K562 (cell line): ENCODE measurements at regions not wholly inside any gene's neighbourhood (a gene's known extent, or its start where the extent isn't known, plus 50 kb on each side); places are given as distances from the start of the nearest gene placed in this dataset.

ENCODE experiments used
- ATAC-seq: fragments of 200-7000 bp; cut with Tn5 transposase; 3 replicates; pipeline ENCODE4 v1.9.1; 2020; ENCODE audit warnings: moderate library complexity
- BruUV-seq: library from RNA; stranded (reverse); fragments of 400-500 nt; replicated peaks from 2 replicates; lab custom pipeline; 2021; lab: Mats Ljungman, UMichigan
- CTCF ChIA-PET: fragments of 300-600 bp; formaldehyde crosslinking; extraction: SDS; loops from one replicate; lab custom pipeline; 2021; ENCODE audit warnings: low intra/inter-chr PET ratio; lab: Yijun Ruan, JAX
- POLR2A ChIA-PET: fragments of 300-600, 350-650 bp; sonication (Branson Sonifier 250); formaldehyde crosslinking; extraction: SDS; loops from one replicate; lab custom pipeline; 2021; ENCODE audit warnings: antibody characterized with exemption, inconsistent platforms; lab: Yijun Ruan, JAX
- DNase-seq, 4 experiments: peaks; one replicate each; pipeline versions ENCODE4 v3.0.0 to v3.0.0-alpha.2; 2011 to 2018; ENCODE audit warnings: low spot score in 3 of 4, mixed read lengths in 3 of 4; ENCODE audit errors: extremely low read depth in 1 of 4
- FAIRE-seq: peaks from 2 replicates; lab custom pipeline; 2011; peaks lifted over from hg19 to GRCh38; lab: Jason Lieb, UNC
- H2AFZ ChIP-seq: 2 replicates; pipeline ENCODE4 v1.6.0; 2011; ENCODE audit warnings: low read depth, low read length, control low read depth, inconsistent platforms
- H3K27ac ChIP-seq: fragments of 200-600 bp; 3 replicates; pipeline ENCODE4 v1.8.0; 2011; ENCODE audit warnings: low read depth, mild to moderate bottlenecking, control low read depth, inconsistent platforms, low read length, moderate library complexity, mixed read lengths; ENCODE audit errors: extremely low read depth
- H3K27me3 ChIP-seq, 2 experiments: fragments of 300-600 bp in 1 of 2; 2 replicates in 1 of 2; 3 replicates in 1 of 2; pipeline versions ENCODE4 v1.6.0 to v1.8.0; 2011; ENCODE audit warnings: inconsistent platforms in 2 of 2, low read length in 2 of 2, mild to moderate bottlenecking in 1 of 2, mixed read lengths in 1 of 2, moderate library complexity in 1 of 2; ENCODE audit not compliant: control insufficient read depth in 2 of 2, insufficient read depth in 2 of 2
- H3K36me3 ChIP-seq: fragments of 300-600 bp; 3 replicates; pipeline ENCODE4 v1.8.0; 2011; ENCODE audit warnings: mild to moderate bottlenecking, low read length, inconsistent platforms; ENCODE audit not compliant: control insufficient read depth, insufficient read depth
- H3K4me1 ChIP-seq, 2 experiments: fragments of 200-600 bp in 1 of 2; replicated peaks in 1 of 2; 2 replicates in 1 of 2; 3 replicates in 1 of 2; pipeline versions ENCODE4 v1.5.1 to v1.8.0; 2011; ENCODE audit warnings: inconsistent platforms in 2 of 2, low read length in 2 of 2, mild to moderate bottlenecking in 1 of 2, mixed read lengths in 1 of 2, moderate library complexity in 1 of 2; ENCODE audit not compliant: control insufficient read depth in 2 of 2, insufficient read depth in 2 of 2
- H3K4me2 ChIP-seq: 2 replicates; pipeline ENCODE4 v1.6.1; 2011; ENCODE audit warnings: low read length, control low read depth, inconsistent platforms, mixed read lengths; ENCODE audit not compliant: insufficient read depth
- H3K4me3 ChIP-seq: fragments of 200-600 bp; sonication (generic), shearing (Covaris generic); 2 replicates; pipeline ENCODE4 v1.5.1; 2016; ENCODE audit warnings: control low read depth, inconsistent platforms
- H3K79me2 ChIP-seq: fragments of 200-600 bp; 3 replicates; pipeline ENCODE4 v1.8.0; 2011; ENCODE audit warnings: low read length, inconsistent platforms; ENCODE audit not compliant: control insufficient read depth, insufficient read depth
- H3K9ac ChIP-seq, 2 experiments: 2 replicates each; pipeline versions ENCODE4 v1.6.0 to v1.6.1; 2011; ENCODE audit warnings: low read depth in 2 of 2, low read length in 2 of 2, control low read depth in 1 of 2, inconsistent platforms in 1 of 2, mild to moderate bottlenecking in 1 of 2, mixed read lengths in 1 of 2; ENCODE audit not compliant: insufficient read depth in 1 of 2
- H3K9me1 ChIP-seq: one replicate; pipeline ENCODE4 v1.6.0; 2011; ENCODE audit warnings: inconsistent platforms, mild to moderate bottlenecking, low read length, moderate library complexity; ENCODE audit not compliant: control insufficient read depth, insufficient read depth
- H3K9me3 ChIP-seq: replicated peaks from 2 replicates; pipeline ENCODE4 v1.5.1; 2011; ENCODE audit warnings: low read depth, low read length, inconsistent platforms; ENCODE audit not compliant: control insufficient read depth, insufficient read depth
- H4K20me1 ChIP-seq: replicated peaks from 2 replicates; pipeline ENCODE4 v1.6.1; 2011; ENCODE audit warnings: low read length, inconsistent platforms, mixed read lengths; ENCODE audit not compliant: control insufficient read depth, insufficient read depth
- CBX5 ChIP-seq: IDR thresholded peaks from 2 replicates; pipeline ENCODE4 v1.6.1; 2014; ENCODE audit warnings: low read depth, borderline replicate concordance
- CEBPG ChIP-seq, 3 experiments: fragments of 200-800 bp in 1 of 3; sonication (Bioruptor generic) in 1 of 3; sonication (generic) in 1 of 3; formaldehyde crosslinking in 1 of 3; IDR thresholded peaks in 2 of 3; conservative IDR thresholded peaks in 1 of 3; 2 replicates each; pipeline versions ENCODE4 v1.6.1 to v1.8.0; 2016 to 2022; ENCODE audit warnings: missing compliant biosample characterization in 2 of 3, missing genetic modification characterization in 2 of 3, mild to moderate bottlenecking in 1 of 3, missing genetic modification reagents in 1 of 3
- CTBP1 ChIP-seq: fragments of 450-650 bp; IDR thresholded peaks from 2 replicates; pipeline ENCODE4 v1.6.1; 2016; ENCODE audit warnings: borderline replicate concordance
- FOXK1 ChIP-seq: sonication (generic); formaldehyde crosslinking; IDR thresholded peaks from 2 replicates; pipeline ENCODE4 v1.8.0; 2022; ENCODE audit warnings: missing genetic modification reagents, mild to moderate bottlenecking, borderline replicate concordance
- HNRNPK ChIP-seq: fragments of 200-400 bp; formaldehyde crosslinking; IDR thresholded peaks from one replicate; pipeline ENCODE4 v1.6.1; 2018; ENCODE audit warnings: mild to moderate bottlenecking, low read depth, low read length; ENCODE audit not compliant: poor library complexity, severe bottlenecking
- MCM2 ChIP-seq: fragments of 450-650 bp; IDR thresholded peaks from 2 replicates; pipeline ENCODE4 v1.6.1; 2017; ENCODE audit warnings: low read depth, mild to moderate bottlenecking
- PHTF2 ChIP-seq: fragments of 250-450 bp; sonication (Bioruptor Pico); IDR thresholded peaks from 2 replicates; pipeline ENCODE4 v1.5.0; 2021; ENCODE audit warnings: mild to moderate bottlenecking
- ZNF197 ChIP-seq: fragments of 200-800 bp; sonication (Bioruptor generic); IDR thresholded peaks from 2 replicates; pipeline ENCODE4 v1.6.1; 2016; ENCODE audit warnings: low read depth, missing genetic modification characterization, missing compliant biosample characterization
- ZNF507 ChIP-seq: conservative IDR thresholded peaks from 2 replicates; pipeline ENCODE4 v1.6.1; 2017; ENCODE audit warnings: missing genetic modification characterization, missing compliant biosample characterization
- ZNF778 ChIP-seq: fragments of 450-650 bp; formaldehyde crosslinking; IDR thresholded peaks from 2 replicates; pipeline ENCODE4 v1.4.0; 2020; ENCODE audit warnings: mild to moderate bottlenecking, moderate library complexity
- WGBS: fragments of 100-300 bp; shearing (Covaris generic); methylation state at CpG from one replicate; pipeline ENCODE4 v1.1.6; 2016; ENCODE audit warnings: low coverage, mixed read lengths; ENCODE audit not compliant: insufficient coverage; ENCODE audit errors: missing lambda C conversion rate; 5-methylcytosine and 5-hydroxymethylcytosine counted together
- in situ Hi-C: fragments of 300-500 bp; cut with MboI; formaldehyde crosslinking; loops from 4 replicates; pipeline ENCODE4 v1.15.0; 2018; ENCODE audit warnings: inconsistent platforms, mixed read lengths
- intact Hi-C: fragments of 100-400 bp; cut with micrococcal nuclease; formaldehyde crosslinking; loops from 2 replicates; pipeline ENCODE4 v1.14.2; 2022
- TF ChIP-seq, protein P1 (sequence below): fragments of 250-450 bp; sonication (Bioruptor Pico); IDR thresholded peaks from 2 replicates; pipeline ENCODE4 v1.5.0; 2020; ENCODE audit warnings: mild to moderate bottlenecking

DNA sequence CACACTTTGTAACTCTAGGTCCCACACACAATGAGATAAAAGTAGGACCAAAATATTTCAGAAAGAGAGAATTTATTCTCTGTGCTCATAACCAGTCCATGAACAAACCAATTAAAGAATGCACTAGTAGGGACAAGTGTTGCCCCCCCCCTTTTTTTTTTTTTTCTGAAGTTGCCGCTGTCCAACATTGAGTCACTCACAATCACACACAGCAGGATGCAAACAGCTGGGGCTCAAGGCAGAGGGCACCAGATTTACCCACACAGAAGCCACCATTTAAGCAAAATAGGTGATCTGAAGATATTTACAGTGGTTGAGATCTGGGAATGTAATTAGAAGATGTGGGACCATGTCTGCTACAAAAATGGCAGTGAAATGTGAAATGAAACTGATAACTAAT lies 850.9 kb upstream of the SLIT2 start:
- intact Hi-C loops, result no loop called here

More for the DNA sequence above, 850.9 kb upstream of the SLIT2 start:
- no peak overlapping the region for H3K9ac ChIP-seq
- DNase-seq, result no peak
- no TSS peak for BruUV-seq
- TF ChIP-seq ZNF778 (CRISPR knock-in tag) (no peak), PHTF2 (CRISPR knock-in tag) (no peak), MCM2 (no peak), CEBPG (CRISPR knock-in tag; IDR thresholded peaks at IDR 0.05) (no peak), CEBPG (tag; conservative IDR thresholded peaks at IDR 0.05 in 1 of 2, IDR thresholded peaks at IDR 0.05 in 1 of 2) (no peak), ZNF507 (tag) (no peak), ZNF197 (CRISPR knock-in tag) (no peak), CTBP1 (no peak), HNRNPK (no peak), FOXK1 (CRISPR knock-in tag) (no peak), CBX5 (no peak)
- TF ChIP-seq, protein P1, sequence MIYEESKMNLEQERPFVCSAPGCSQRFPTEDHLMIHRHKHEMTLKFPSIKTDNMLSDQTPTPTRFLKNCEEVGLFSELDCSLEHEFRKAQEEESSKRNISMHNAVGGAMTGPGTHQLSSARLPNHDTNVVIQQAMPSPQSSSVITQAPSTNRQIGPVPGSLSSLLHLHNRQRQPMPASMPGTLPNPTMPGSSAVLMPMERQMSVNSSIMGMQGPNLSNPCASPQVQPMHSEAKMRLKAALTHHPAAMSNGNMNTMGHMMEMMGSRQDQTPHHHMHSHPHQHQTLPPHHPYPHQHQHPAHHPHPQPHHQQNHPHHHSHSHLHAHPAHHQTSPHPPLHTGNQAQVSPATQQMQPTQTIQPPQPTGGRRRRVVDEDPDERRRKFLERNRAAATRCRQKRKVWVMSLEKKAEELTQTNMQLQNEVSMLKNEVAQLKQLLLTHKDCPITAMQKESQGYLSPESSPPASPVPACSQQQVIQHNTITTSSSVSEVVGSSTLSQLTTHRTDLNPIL (CRISPR knock-in tag), result no peak
- TF ChIP-seq, all 486 proteins: peak for 0
- Histone ChIP-seq H3K27ac (no peak overlapping the region), H3K36me3 (no peaks in the 10 kb centered on the region), H4K20me1 (no peaks in the 10 kb centered on the region), H3K9me1 (no peaks in the 10 kb centered on the region), H3K4me3 (no peak overlapping the region), H2AFZ (no peak overlapping the region), H3K27me3 (no peaks in the 10 kb centered on the region), H3K9me3 (no peaks in the 10 kb centered on the region), H3K4me1 (no peaks in the 10 kb centered on the region), H3K4me2 (no peak overlapping the region), H3K79me2 (no peaks in the 10 kb centered on the region)
- no peak for ATAC-seq
- no peak for FAIRE-seq
- in situ Hi-C loops, result no loop called here
- ChIA-PET POLR2A (no interaction called here), CTCF (no interaction called here)
- no CpG with 5 or more reads among the region's 1 CpG for WGBS
